ENCODE measurements at regions not wholly inside any gene's neighbourhood (a gene's known extent, or its start where the extent isn't known, plus 50 kb on each side); places are given as distances from the start of the nearest gene placed in this dataset.

- Histone ChIP-seq H3K4me1 (replicated peaks) (no peaks in the 10 kb centered on the region), H3K4me3 (no peak overlapping the region), H3K27ac (no peak overlapping the region), H3K36me3 (no peaks in the 10 kb centered on the region), H3K27me3 (replicated peaks; ENCODE audit: insufficient read depth) (no peaks in the 10 kb centered on the region), H3K9me3 (no peaks in the 10 kb centered on the region)
- 43% methylated on average over 9 of the region's 9 CpGs for WGBS
- DNase-seq (ENCODE audit: low spot score): no peak
- intact Hi-C loops (cut with DNase I): no loop called here
- TF ChIP-seq POLR2AphosphoS5 (IDR thresholded peaks at IDR 0.05) (no peak), POLR2A (IDR thresholded peaks at IDR 0.05) (no peak)
- TF ChIP-seq, protein P1, sequence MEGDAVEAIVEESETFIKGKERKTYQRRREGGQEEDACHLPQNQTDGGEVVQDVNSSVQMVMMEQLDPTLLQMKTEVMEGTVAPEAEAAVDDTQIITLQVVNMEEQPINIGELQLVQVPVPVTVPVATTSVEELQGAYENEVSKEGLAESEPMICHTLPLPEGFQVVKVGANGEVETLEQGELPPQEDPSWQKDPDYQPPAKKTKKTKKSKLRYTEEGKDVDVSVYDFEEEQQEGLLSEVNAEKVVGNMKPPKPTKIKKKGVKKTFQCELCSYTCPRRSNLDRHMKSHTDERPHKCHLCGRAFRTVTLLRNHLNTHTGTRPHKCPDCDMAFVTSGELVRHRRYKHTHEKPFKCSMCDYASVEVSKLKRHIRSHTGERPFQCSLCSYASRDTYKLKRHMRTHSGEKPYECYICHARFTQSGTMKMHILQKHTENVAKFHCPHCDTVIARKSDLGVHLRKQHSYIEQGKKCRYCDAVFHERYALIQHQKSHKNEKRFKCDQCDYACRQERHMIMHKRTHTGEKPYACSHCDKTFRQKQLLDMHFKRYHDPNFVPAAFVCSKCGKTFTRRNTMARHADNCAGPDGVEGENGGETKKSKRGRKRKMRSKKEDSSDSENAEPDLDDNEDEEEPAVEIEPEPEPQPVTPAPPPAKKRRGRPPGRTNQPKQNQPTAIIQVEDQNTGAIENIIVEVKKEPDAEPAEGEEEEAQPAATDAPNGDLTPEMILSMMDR (IDR thresholded peaks at IDR 0.05): no peak
Observed at GRCh38 chr20:12305188-12305950, 387.7 kb downstream of the BTBD3 start.

GRCh38 chr20:12306107-12306506, 388.4 kb downstream of the BTBD3 start:
- 95% methylated on average over 2 of the region's 2 CpGs for WGBS

GRCh38 chr20:12311094-12311865, 393.6 kb downstream of the BTBD3 start:
- intact Hi-C loops (cut with DNase I): no loop called here
- Histone ChIP-seq H3K9me3 (no peaks in the 10 kb centered on the region), H3K27ac (no peak overlapping the region), H3K27me3 (replicated peaks; ENCODE audit: insufficient read depth) (no peaks in the 10 kb centered on the region), H3K4me3 (no peak overlapping the region), H3K4me1 (replicated peaks) (no peaks in the 10 kb centered on the region), H3K36me3 (no peaks in the 10 kb centered on the region)
- DNase-seq (ENCODE audit: low spot score): no peak
- WGBS: 93% methylated on average over 6 of the region's 6 CpGs
- TF ChIP-seq, protein P1 (IDR thresholded peaks at IDR 0.05): no peak
- no peak for TF ChIP-seq POLR2A (IDR thresholded peaks at IDR 0.05)
- no peak for TF ChIP-seq POLR2AphosphoS5 (IDR thresholded peaks at IDR 0.05)

More at GRCh38 chr20:12306107-12306506, 388.4 kb downstream of the BTBD3 start:
- H3K9me3 ChIP-seq: no peaks in the 10 kb centered on the region
- DNase-seq (ENCODE audit: low spot score): no peak
- no peaks in the 10 kb centered on the region for H3K36me3 ChIP-seq
- no peaks in the 10 kb centered on the region for H3K4me1 ChIP-seq (replicated peaks)
- H3K27ac ChIP-seq: no peak overlapping the region
- TF ChIP-seq, protein P1 (IDR thresholded peaks at IDR 0.05): no peak
- TF ChIP-seq POLR2A (IDR thresholded peaks at IDR 0.05) (no peak), POLR2AphosphoS5 (IDR thresholded peaks at IDR 0.05) (no peak)
- intact Hi-C loops (cut with DNase I): no loop called here
- no peak overlapping the region for H3K4me3 ChIP-seq
- H3K27me3 ChIP-seq (replicated peaks; ENCODE audit: insufficient read depth): no peaks in the 10 kb centered on the region

- 54% methylated on average over 1 of the region's 1 CpG for WGBS
- no peak for TF ChIP-seq POLR2A (IDR thresholded peaks at IDR 0.05)
- TF ChIP-seq, protein P1 (IDR thresholded peaks at IDR 0.05): no peak
- TF ChIP-seq POLR2AphosphoS5 (IDR thresholded peaks at IDR 0.05): no peak
- no peaks in the 10 kb centered on the region for H3K4me1 ChIP-seq (replicated peaks)
- no peaks in the 10 kb centered on the region for H3K9me3 ChIP-seq
- DNase-seq (ENCODE audit: low spot score): no peak
- no peaks in the 10 kb centered on the region for H3K36me3 ChIP-seq
- H3K4me3 ChIP-seq: no peak overlapping the region
- H3K27ac ChIP-seq: no peak overlapping the region
- no peaks in the 10 kb centered on the region for H3K27me3 ChIP-seq (replicated peaks; ENCODE audit: insufficient read depth)
- intact Hi-C loops (cut with DNase I): no loop called here
Observed at GRCh38 chr20:12315652-12316051, 398.0 kb downstream of the BTBD3 start.
